ENCODE measurements at regions not wholly inside any gene's neighbourhood (a gene's known extent, or its start where the extent isn't known, plus 50 kb on each side); places are given as distances from the start of the nearest gene placed in this dataset.
"Not testable (repeated sequence)": the region's sequence is repeated elsewhere in the genome, so short reads cannot be mapped to it uniquely, and the experiment has no call there.

- ChIA-PET CTCF (no interaction called here), POLR2A (no interaction called here)
- Mint-ChIP-seq H3K4me3 (no peak overlapping the region), H3K27ac (no peak overlapping the region), H3K36me3 (ENCODE audit: low read depth) (no peaks in the 10 kb centered on the region), H3K27me3 (ENCODE audit: low read depth) (no peaks in the 10 kb centered on the region), H3K4me1 (ENCODE audit: low read depth) (no peaks in the 10 kb centered on the region), H3K9me3 (ENCODE audit: insufficient read depth) (peaks cover 15% of the 10 kb centered on the region)
- no peak for ATAC-seq
- DNase-seq = no peak
Measured at GRCh38 chr5:18003312-18003711, 369.1 kb downstream of the TAF11L14 start.

DNA sequence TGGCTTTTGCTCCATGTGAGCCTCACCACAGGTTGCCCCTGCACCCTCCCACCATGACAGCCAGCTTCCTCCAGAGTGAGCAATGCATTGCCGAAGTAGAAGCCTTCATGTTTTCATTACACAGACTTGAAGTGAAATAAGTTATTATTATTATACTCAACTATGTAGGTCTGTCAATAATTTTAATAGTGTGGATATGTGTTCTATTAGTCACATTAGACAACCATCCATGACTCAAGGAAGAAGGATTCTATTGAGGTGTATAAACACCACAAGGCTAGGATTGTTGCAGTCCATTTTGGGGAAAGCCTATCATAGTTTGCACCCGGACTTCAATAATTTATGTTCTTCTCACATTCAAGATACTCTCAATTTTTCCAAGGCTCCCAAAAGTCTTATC lies 369.5 kb downstream of the TAF11L14 start:
- ATAC-seq (no peak), DNase-seq (no peak)
- H3K4me1 Mint-ChIP-seq (ENCODE audit: low read depth) = no peaks in the 10 kb centered on the region
- ChIA-PET POLR2A (no interaction called here), CTCF (no interaction called here)
- peaks cover 12% of the 10 kb centered on the region for H3K9me3 Mint-ChIP-seq (ENCODE audit: insufficient read depth)
- no peaks in the 10 kb centered on the region for H3K36me3 Mint-ChIP-seq (ENCODE audit: low read depth)
- H3K4me3 Mint-ChIP-seq = no peak overlapping the region
- no peak overlapping the region for H3K27ac Mint-ChIP-seq
- no peaks in the 10 kb centered on the region for H3K27me3 Mint-ChIP-seq (ENCODE audit: low read depth)

DNA sequence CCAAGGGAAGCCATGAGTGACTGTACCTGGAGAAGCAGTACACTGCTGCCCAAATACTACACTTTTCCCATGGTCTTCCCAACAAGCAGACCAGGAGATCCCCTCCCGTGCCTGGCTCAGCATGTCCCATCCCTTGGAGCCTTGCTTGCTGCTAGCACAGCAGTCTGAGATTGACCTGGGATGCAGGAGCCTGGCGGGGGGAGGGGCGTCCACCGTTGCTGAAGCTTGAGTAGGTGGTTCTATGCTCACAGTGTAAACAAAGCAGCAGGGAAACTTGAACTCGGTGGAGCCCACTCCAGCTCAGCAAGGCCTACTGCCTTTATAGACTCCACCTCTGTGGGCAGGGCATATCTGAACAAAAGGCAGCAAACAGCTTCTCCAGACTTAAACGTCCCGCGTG lies 372.0 kb downstream of the TAF11L14 start:
- H3K27me3 Mint-ChIP-seq (ENCODE audit: low read depth); H3K4me1 Mint-ChIP-seq (ENCODE audit: low read depth); H3K27ac Mint-ChIP-seq; DNase-seq; CTCF ChIA-PET; H3K4me3 Mint-ChIP-seq; ATAC-seq; H3K9me3 Mint-ChIP-seq (ENCODE audit: insufficient read depth); POLR2A ChIA-PET; H3K36me3 Mint-ChIP-seq (ENCODE audit: low read depth): not testable (repeated sequence)

DNA sequence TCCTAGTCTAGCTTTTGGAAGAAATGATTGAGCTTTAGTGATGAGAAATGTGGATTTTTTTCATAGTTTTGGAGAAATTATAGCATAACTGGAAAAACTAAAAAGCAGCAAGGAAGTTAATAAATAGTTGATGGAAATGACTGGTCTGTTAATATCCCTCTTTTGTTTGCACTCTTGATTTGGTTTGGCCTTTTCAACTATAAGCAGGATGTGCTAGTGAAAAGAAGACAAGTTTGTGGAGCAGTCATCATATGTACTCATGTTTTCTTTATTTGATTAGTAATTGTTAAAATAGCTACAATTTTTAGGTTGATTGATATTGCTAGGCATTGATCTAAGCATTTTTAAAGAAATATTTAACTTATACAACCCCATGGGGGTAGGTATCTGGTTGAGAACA lies 374.7 kb downstream of the TAF11L14 start:
- no peak for ATAC-seq
- POLR2A ChIA-PET = no interaction called here
- no peaks in the 10 kb centered on the region for H3K4me1 Mint-ChIP-seq (ENCODE audit: low read depth)
- H3K36me3 Mint-ChIP-seq (ENCODE audit: low read depth) = no peaks in the 10 kb centered on the region
- no peaks in the 10 kb centered on the region for H3K27me3 Mint-ChIP-seq (ENCODE audit: low read depth)
- no peak for DNase-seq
- no peak overlapping the region for H3K4me3 Mint-ChIP-seq
- CTCF ChIA-PET = no interaction called here
- no peak overlapping the region for H3K27ac Mint-ChIP-seq
- H3K9me3 Mint-ChIP-seq (ENCODE audit: insufficient read depth) = peaks cover 12% of the 10 kb centered on the region

DNA sequence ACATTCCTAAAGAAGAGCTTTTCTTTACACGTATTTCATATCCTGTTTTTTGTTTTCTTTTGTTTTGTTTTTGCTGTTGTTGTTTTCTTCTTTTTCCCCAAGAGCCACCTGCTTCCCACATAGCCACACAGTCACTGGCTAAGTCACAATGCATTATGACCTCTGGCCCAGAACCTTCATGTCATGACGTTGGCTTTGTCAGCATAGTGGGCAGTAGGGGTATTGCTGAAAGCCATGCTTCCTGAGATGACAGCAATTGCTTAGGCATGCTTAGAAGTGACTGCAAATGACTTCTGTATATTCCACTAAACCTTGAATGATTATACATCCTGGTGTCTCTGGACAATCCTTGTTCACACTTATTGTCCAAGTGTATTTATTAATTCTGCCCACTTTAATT lies 375.8 kb downstream of the TAF11L14 start:
- H3K9me3 Mint-ChIP-seq (ENCODE audit: insufficient read depth) = peaks cover 12% of the 10 kb centered on the region
- no peaks in the 10 kb centered on the region for H3K36me3 Mint-ChIP-seq (ENCODE audit: low read depth)
- H3K4me3 Mint-ChIP-seq = no peak overlapping the region
- DNase-seq = no peak
- H3K4me1 Mint-ChIP-seq (ENCODE audit: low read depth) = no peaks in the 10 kb centered on the region
- ChIA-PET CTCF (no interaction called here), POLR2A (no interaction called here)
- no peak overlapping the region for H3K27ac Mint-ChIP-seq
- no peak for ATAC-seq
- no peaks in the 10 kb centered on the region for H3K27me3 Mint-ChIP-seq (ENCODE audit: low read depth)

- no peak overlapping the region for H3K27ac Mint-ChIP-seq
- no peaks in the 10 kb centered on the region for H3K27me3 Mint-ChIP-seq (ENCODE audit: low read depth)
- no peak overlapping the region for H3K4me3 Mint-ChIP-seq
- ATAC-seq = no peak
- H3K4me1 Mint-ChIP-seq (ENCODE audit: low read depth) = no peaks in the 10 kb centered on the region
- CTCF ChIA-PET = no interaction called here
- H3K9me3 Mint-ChIP-seq (ENCODE audit: insufficient read depth) = peaks cover 13% of the 10 kb centered on the region
- POLR2A ChIA-PET = no interaction called here
- no peaks in the 10 kb centered on the region for H3K36me3 Mint-ChIP-seq (ENCODE audit: low read depth)
- DNase-seq = no peak
Measured at GRCh38 chr5:18018472-18018871, 384.2 kb downstream of the TAF11L14 start.

DNA sequence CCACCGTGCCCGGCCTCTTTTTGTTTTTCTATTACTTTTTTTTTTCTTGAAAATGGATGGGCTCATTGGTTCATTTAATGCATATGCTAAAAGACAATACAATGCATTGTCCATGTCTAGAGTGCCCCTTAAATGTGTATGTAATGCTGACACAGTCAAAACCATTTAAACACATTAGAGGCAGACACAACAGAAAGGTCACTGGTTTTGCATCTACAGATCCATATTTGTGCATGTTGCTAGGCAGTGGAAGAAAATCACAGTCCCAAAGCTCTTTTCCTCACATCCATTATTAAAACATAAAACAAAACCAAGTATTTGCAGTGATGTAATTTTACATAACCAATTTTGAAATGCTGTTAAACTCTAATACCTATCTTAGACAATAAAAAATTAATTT lies 389.0 kb downstream of the TAF11L14 start:
- Mint-ChIP-seq H3K27me3 (ENCODE audit: low read depth) (no peaks in the 10 kb centered on the region), H3K4me1 (ENCODE audit: low read depth) (no peaks in the 10 kb centered on the region), H3K27ac (no peak overlapping the region), H3K36me3 (ENCODE audit: low read depth) (no peaks in the 10 kb centered on the region), H3K9me3 (ENCODE audit: insufficient read depth) (peaks cover 22% of the 10 kb centered on the region), H3K4me3 (no peak overlapping the region)
- ATAC-seq (no peak), DNase-seq (no peak)
- POLR2A ChIA-PET = no interaction called here
- CTCF ChIA-PET = no interaction called here

GRCh38 chr5:18023986-18024385 lies 389.7 kb downstream of the TAF11L14 start:
- Mint-ChIP-seq H3K4me3 (no peak overlapping the region), H3K27me3 (ENCODE audit: low read depth) (no peaks in the 10 kb centered on the region), H3K9me3 (ENCODE audit: insufficient read depth) (peaks cover 22% of the 10 kb centered on the region), H3K4me1 (ENCODE audit: low read depth) (no peaks in the 10 kb centered on the region), H3K36me3 (ENCODE audit: low read depth) (no peaks in the 10 kb centered on the region), H3K27ac (no peak overlapping the region)
- ChIA-PET POLR2A (no interaction called here), CTCF (no interaction called here)
- ATAC-seq = no peak
- no peak for DNase-seq

GRCh38 chr5:18024542-18024941 lies 390.3 kb downstream of the TAF11L14 start:
- DNase-seq = no peak
- H3K4me1 Mint-ChIP-seq (ENCODE audit: low read depth) = no peaks in the 10 kb centered on the region

GRCh38 chr5:18027241-18027867 lies 393.1 kb downstream of the TAF11L14 start:
- H3K36me3 Mint-ChIP-seq (ENCODE audit: low read depth) = no peaks in the 10 kb centered on the region
- peaks cover 12% of the 10 kb centered on the region for H3K9me3 Mint-ChIP-seq (ENCODE audit: insufficient read depth)
- no peaks in the 10 kb centered on the region for H3K4me1 Mint-ChIP-seq (ENCODE audit: low read depth)
- DNase-seq (no peak), ATAC-seq (no peak)
- H3K27ac Mint-ChIP-seq = no peak overlapping the region
- H3K27me3 Mint-ChIP-seq (ENCODE audit: low read depth) = no peaks in the 10 kb centered on the region
- POLR2A ChIA-PET = no interaction called here
- CTCF ChIA-PET = no interaction called here
- no peak overlapping the region for H3K4me3 Mint-ChIP-seq

More at GRCh38 chr5:18024542-18024941, 390.3 kb downstream of the TAF11L14 start:
- no peak overlapping the region for H3K4me3 Mint-ChIP-seq
- ChIA-PET CTCF (no interaction called here), POLR2A (no interaction called here)
- no peak for ATAC-seq
- H3K9me3 Mint-ChIP-seq (ENCODE audit: insufficient read depth) = peaks cover 22% of the 10 kb centered on the region
- no peak overlapping the region for H3K27ac Mint-ChIP-seq
- H3K36me3 Mint-ChIP-seq (ENCODE audit: low read depth) = no peaks in the 10 kb centered on the region
- H3K27me3 Mint-ChIP-seq (ENCODE audit: low read depth) = no peaks in the 10 kb centered on the region

DNA sequence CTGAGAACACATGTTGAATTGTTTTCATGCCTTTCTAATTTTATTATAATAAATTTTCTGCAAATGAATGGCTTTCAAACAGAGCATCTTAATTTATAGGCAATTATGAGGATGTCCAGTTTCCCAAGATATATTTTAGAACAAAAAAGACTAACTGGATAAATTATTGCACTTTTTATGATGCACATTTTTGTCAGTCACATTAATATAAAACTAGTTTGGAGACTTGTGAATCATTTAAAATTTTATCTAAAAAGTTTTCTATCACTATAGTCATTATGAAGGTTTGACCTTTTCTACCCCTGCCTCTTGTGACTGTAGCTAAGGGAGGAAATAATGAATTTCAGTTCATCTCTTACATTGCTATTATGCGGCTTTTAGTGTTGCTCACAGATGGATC lies 393.8 kb downstream of the TAF11L14 start:
- ATAC-seq (no peak), DNase-seq (no peak)
- ChIA-PET CTCF (no interaction called here), POLR2A (no interaction called here)
- no peak overlapping the region for H3K4me3 Mint-ChIP-seq
- no peaks in the 10 kb centered on the region for H3K4me1 Mint-ChIP-seq (ENCODE audit: low read depth)
- no peaks in the 10 kb centered on the region for H3K27me3 Mint-ChIP-seq (ENCODE audit: low read depth)
- H3K27ac Mint-ChIP-seq = no peak overlapping the region
- no peaks in the 10 kb centered on the region for H3K36me3 Mint-ChIP-seq (ENCODE audit: low read depth)
- H3K9me3 Mint-ChIP-seq (ENCODE audit: insufficient read depth) = peaks cover 16% of the 10 kb centered on the region

GRCh38 chr5:18032744-18033143 lies 398.5 kb downstream of the TAF11L14 start:
- DNase-seq (no peak), ATAC-seq (no peak)
- Mint-ChIP-seq H3K4me3 (no peak overlapping the region), H3K4me1 (ENCODE audit: low read depth) (no peaks in the 10 kb centered on the region), H3K27me3 (ENCODE audit: low read depth) (no peaks in the 10 kb centered on the region), H3K9me3 (ENCODE audit: insufficient read depth) (peaks cover 8% of the 10 kb centered on the region), H3K36me3 (ENCODE audit: low read depth) (no peaks in the 10 kb centered on the region), H3K27ac (no peak overlapping the region)
- POLR2A ChIA-PET = no interaction called here
- CTCF ChIA-PET = interaction anchor here (0.6 kb wide), 1 partner anchor 32 kb away, joined by 3 read pairs; no protein-coding TSS in a partner anchor

DNA sequence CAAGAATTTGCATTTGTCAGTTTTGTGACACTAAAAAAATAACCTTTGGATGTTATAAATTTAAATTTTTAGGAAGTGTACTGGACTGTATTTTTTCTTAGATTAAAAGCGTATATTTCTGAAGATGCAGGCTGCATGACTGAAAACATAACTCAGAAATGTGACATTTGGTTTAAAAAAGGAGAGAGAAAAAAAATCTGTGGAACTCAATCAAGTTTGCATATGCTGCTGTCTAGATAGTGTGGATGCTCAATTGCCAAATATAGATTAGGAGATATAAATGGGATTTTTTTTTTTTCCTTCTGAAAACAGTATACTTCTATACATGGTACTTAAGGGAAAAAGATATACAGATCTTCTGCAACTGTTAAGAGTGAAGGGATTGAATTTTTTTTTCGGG lies 402.3 kb downstream of the TAF11L14 start:
- Mint-ChIP-seq H3K9me3 (ENCODE audit: insufficient read depth) (peaks cover 8% of the 10 kb centered on the region), H3K27me3 (ENCODE audit: low read depth) (no peaks in the 10 kb centered on the region), H3K27ac (no peak overlapping the region), H3K4me3 (no peak overlapping the region), H3K4me1 (ENCODE audit: low read depth) (no peaks in the 10 kb centered on the region), H3K36me3 (ENCODE audit: low read depth) (no peaks in the 10 kb centered on the region)
- CTCF ChIA-PET = no interaction called here
- DNase-seq (no peak), ATAC-seq (no peak)
- POLR2A ChIA-PET = no interaction called here

Measured in activated CD8-positive, alpha-beta T cell treated with anti-CD3 and anti-CD28 coated beads, Interleukin-2, amount 10 ng/mL, durations not matched to agents 7 days and 5 days (primary cell).